GM18499 (cell line): ENCODE measurements at regions not wholly inside any gene's neighbourhood (a gene's known extent, or its start where the extent isn't known, plus 50 kb on each side); places are given as distances from the start of the nearest gene placed in this dataset.
"Not testable (repeated sequence)": the region's sequence is repeated elsewhere in the genome, so short reads cannot be mapped to it uniquely, and the experiment has no call there.

Experiments used
- ATAC-seq: cut with Tn5 transposase; IDR thresholded peaks from one replicate; pipeline ENCODE4 v1.9.1; 2021; ENCODE audit warnings: moderate number of reproducible peaks; ENCODE audit not compliant: insufficient read depth, unreplicated experiment

- peak; percentile 98 for ATAC-seq
These were observed 60.6 kb upstream of the EMB start for GRCh38 chr5:50501491-50502228.

GRCh38 chr5:50513028-50513457, 72.0 kb upstream of the EMB start:
- ATAC-seq, result not testable (repeated sequence)

- not testable (repeated sequence) for ATAC-seq
These were observed 80.0 kb upstream of the EMB start for GRCh38 chr5:50521060-50521459.

GRCh38 chr5:50527514-50528060, 86.5 kb upstream of the EMB start:
- ATAC-seq, result not testable (repeated sequence)

- ATAC-seq, result no peak
These were observed 94.3 kb upstream of the EMB start for GRCh38 chr5:50535393-50535792.

GRCh38 chr5:50537534-50537933, 96.4 kb upstream of the EMB start:
- ATAC-seq, result peak; percentile 86

- peak; percentile 92 for ATAC-seq
These were observed 106.2 kb upstream of the EMB start for GRCh38 chr5:50547303-50547702.

- no peak for ATAC-seq
These were observed 109.2 kb upstream of the EMB start for GRCh38 chr5:50550267-50550666.

- no peak for ATAC-seq
These were observed 109.9 kb upstream of the EMB start for GRCh38 chr5:50550993-50551392.

- no peak for ATAC-seq
These were observed 112.5 kb upstream of the EMB start for GRCh38 chr5:50553560-50553984.

GRCh38 chr5:50558640-50559039, 107.8 kb upstream of the PARP8 start:
- ATAC-seq, result not testable (repeated sequence)

GRCh38 chr5:50559955-50560354, 106.5 kb upstream of the PARP8 start:
- ATAC-seq, result no peak

GRCh38 chr5:50562694-50563093, 103.7 kb upstream of the PARP8 start:
- no peak for ATAC-seq

GRCh38 chr5:50564079-50564478, 102.4 kb upstream of the PARP8 start:
- ATAC-seq, result peak; percentile 70

- ATAC-seq, result no peak
These were observed 101.9 kb upstream of the PARP8 start for GRCh38 chr5:50564558-50564957.

GRCh38 chr5:50574121-50574520, 92.3 kb upstream of the PARP8 start:
- ATAC-seq, result no peak

GRCh38 chr5:50575740-50576139, 90.7 kb upstream of the PARP8 start:
- ATAC-seq, result no peak

GRCh38 chr5:50576265-50576664, 90.2 kb upstream of the PARP8 start:
- ATAC-seq, result no peak

GRCh38 chr5:50576686-50577256, 89.7 kb upstream of the PARP8 start:
- ATAC-seq, result no peak

GRCh38 chr5:50580506-50580905, 85.9 kb upstream of the PARP8 start:
- ATAC-seq, result no peak

GRCh38 chr5:50581845-50582244, 84.6 kb upstream of the PARP8 start:
- not testable (repeated sequence) for ATAC-seq

- ATAC-seq, result no peak
These were observed 83.7 kb upstream of the PARP8 start for GRCh38 chr5:50582699-50583098.
